Esophagus squamous epithelium (tissue), 4 donors: ENCODE measurements at regions not wholly inside any gene's neighbourhood (a gene's known extent, or its start where the extent isn't known, plus 50 kb on each side); places are given as distances from the start of the nearest gene placed in this dataset.

Experiments
- CTCF ChIP-seq, 6 experiments: fragments of 450-650 bp in 4 of 6; fragments of 200-600 bp in 2 of 6; sonication (generic) in 2 of 6; IDR thresholded peaks; one replicate each; pipeline ENCODE4 v1.5.1; 2016 to 2019; ENCODE audit warnings: antibody characterized with exemption in 6 of 6, mild to moderate bottlenecking in 4 of 6, moderate library complexity in 4 of 6
- POLR2A ChIP-seq, 4 donors: fragments of 450-650 bp; IDR thresholded peaks; one replicate each; pipeline ENCODE4 v1.6.1; 2017; ENCODE audit warnings: antibody characterized with exemption in 4 of 4, mild to moderate bottlenecking in 4 of 4, moderate library complexity in 3 of 4

GRCh38 chr2:61705625-61706024 is 148.2 kb downstream of the FAM161A start:
- TF ChIP-seq CTCF (IDR thresholded peaks at IDR 0.05), result no peak
- no peak for TF ChIP-seq POLR2A (IDR thresholded peaks at IDR 0.05)
